Islet precursor cell (in vitro differentiated cells): ENCODE measurements at regions not wholly inside any gene's neighbourhood (a gene's known extent, or its start where the extent isn't known, plus 50 kb on each side); places are given as distances from the start of the nearest gene placed in this dataset.
"Not testable (repeated sequence)": the region's sequence is repeated elsewhere in the genome, so short reads cannot be mapped to it uniquely, and the experiment has no call there.

Experiments
- DNase-seq: peaks from one replicate; pipeline ENCODE4 v3.0.0-alpha.2; 2018

DNA sequence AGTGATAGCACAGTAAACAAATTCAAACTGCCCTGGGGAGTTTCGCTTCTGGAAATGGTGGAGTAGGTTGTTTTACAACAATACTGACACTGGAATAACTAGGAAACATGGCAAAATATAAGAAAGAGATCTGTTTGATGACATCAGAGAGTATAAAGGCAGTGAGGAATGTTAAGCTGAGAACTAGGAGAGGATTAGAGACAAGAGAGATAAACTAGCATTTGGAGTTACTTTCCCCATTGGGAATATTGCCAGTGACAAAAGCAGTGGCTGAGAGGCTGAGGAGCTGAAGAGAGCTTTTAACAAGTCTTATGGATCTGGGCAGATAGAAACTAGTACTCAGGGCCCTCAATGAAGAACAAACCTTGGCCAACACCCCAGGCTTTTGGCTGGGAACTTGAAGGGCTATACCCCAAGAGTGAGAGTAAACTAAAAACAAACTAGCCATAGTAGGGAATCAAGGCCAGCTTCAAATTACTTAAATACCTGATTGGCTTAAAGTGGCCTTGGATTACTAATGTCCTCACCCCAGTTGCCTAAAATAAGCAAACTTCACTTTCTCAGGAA is 280.4 kb downstream of the KLF13 start:
- no peak for DNase-seq

- DNase-seq, result no peak
Observed at GRCh38 chr15:31607656-31608055, 281.0 kb downstream of the KLF13 start.

DNA sequence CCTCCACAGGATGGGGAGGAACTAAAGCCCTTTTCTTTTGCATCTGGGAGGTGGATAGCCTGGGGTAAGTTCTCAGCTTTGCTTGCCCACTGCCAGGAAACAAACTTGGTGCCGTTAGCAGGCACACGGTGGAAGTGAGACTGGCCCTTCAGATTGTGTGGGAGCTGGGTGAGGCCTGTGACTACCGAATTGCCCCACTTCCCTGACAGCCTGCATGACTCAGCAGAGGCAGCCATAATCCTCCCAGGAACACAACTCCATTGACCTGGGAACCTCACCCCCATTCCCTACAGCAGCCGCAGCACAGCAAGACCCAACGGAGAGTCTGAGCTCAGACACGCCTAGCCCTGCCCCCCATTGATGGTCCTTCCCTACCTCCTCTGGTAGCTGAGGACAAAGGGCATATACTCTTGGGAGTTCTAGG is 282.6 kb downstream of the KLF13 start:
- no peak for DNase-seq

GRCh38 chr15:31609906-31610305 is 283.3 kb downstream of the KLF13 start:
- no peak for DNase-seq

- DNase-seq, result no peak
Observed at GRCh38 chr15:31615643-31616415, 289.2 kb downstream of the KLF13 start.

- not testable (repeated sequence) for DNase-seq
Observed at GRCh38 chr15:31623297-31623696, 296.7 kb downstream of the KLF13 start.

DNA sequence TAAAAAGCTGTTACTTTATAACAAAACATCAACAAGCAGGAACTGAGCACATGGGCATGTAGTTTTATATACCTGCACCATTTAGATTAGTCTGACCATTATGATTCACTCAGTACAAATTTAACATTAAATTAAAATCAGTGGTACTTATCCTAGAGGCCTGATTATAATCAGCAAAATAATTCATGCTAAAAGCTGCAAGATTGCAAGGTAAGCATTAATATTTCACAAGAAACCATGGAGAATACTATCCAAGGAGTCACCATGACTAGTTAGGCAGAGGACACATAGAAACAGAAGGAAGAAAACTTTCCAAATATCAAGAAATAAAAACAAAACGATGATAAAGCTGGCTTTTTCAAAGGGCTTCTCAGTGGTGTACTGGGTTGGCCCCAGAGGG is 297.5 kb downstream of the KLF13 start:
- DNase-seq, result not testable (repeated sequence)

- DNase-seq, result not testable (repeated sequence)
Observed at GRCh38 chr15:31635715-31636114, 309.1 kb downstream of the KLF13 start.

DNA sequence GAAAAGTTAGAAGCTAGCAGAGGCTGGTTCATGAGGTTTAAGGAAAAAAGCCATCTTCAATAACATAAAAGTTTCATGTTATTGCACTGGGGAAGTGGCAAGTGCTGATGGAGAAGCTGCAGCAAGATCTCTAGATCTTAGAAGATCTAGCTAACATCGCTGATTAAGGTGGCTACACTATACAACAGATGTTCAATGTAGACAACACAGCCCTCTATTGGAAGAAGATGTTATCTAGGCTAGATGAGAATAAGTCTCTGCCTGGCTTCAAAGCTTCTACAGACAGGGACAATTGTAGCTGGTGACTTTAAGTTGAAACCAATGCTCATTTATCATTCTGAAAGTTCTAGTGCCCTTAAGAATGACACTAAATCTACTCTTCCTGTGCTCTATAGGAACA is 310.3 kb downstream of the KLF13 start:
- not testable (repeated sequence) for DNase-seq

DNA sequence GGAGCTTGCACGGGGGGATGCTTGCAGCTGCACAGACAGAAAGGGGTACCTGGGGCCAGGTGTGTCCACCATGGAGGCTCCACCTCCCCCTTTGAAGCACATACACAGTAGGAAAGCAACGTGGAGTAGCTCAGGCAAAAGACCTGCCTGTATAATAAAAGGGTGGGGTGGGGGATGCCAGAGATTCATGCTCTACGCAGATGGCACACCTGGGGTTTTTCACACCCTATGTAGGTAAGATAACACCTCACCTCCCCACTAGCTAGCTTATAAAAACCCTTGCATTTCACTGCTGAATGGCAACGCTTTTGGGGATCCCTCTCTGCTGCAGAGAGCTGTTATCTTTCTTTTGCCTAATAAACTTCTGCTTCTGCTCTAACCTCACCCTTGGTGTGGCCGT is 317.3 kb downstream of the KLF13 start:
- DNase-seq, result not testable (repeated sequence)

DNA sequence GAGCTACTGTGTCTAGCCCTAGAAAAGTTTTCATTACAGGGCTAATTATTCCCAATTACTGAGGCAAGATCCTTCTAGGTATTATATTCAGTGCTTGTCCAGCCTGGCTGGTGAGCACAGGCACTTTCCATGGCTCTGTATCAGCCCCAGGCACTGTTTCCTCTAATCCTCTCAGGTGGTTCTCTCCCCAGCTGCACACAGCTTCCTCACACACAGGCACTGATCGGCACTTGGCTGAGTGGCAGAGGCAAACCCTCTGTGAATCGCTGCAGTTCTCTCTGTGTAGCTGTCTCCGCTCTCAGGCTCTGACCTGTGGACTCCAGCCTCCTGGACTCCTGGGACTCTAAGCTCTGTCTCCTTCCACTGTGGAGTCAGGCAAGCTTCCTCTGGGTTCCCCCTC is 318.1 kb downstream of the KLF13 start:
- DNase-seq, result not testable (repeated sequence)

- DNase-seq, result not testable (repeated sequence)
Observed at GRCh38 chr15:31647337-31647826, 320.7 kb downstream of the KLF13 start.

GRCh38 chr15:31649634-31650033 is 323.0 kb downstream of the KLF13 start:
- not testable (repeated sequence) for DNase-seq

GRCh38 chr15:31650055-31650701 is 323.5 kb downstream of the KLF13 start:
- not testable (repeated sequence) for DNase-seq

DNA sequence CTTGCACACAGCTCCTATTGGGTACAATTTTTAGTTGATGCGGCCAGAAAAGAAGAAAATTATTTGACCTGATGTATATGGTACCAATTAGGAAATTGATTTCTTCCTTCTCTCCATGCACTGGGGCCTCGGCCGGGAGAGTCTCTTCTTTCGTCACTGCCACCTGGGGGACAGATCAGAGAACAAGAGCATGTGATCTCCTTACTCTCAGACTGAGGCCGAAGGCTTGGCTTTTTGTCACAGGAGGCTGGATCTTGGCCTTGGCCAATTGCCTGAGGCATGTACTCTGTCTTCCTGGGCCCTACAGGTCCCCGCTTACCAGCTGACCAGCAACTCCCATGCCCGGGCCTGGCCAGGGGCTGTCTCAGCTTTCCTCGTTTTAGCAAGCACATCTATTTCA is 330.3 kb downstream of the KLF13 start:
- DNase-seq, result not testable (repeated sequence)

DNA sequence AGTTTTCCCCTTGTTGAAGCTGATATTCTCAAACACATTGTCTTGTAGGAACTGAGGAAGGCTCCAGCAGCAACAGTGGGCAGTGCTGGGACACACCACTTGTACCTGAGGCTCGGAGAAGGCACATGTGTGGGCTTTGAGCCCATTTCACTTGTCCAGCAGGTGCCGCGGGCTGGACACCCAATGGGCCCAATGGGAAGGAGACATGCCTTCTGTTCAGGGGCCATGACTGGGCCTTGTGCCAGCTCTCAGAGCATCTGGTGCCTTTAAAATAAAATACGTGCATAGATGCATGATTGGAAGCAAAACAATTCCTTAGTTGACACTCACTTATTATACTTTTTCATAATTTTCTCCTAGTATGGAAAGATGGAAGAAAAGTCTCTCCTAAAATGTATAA is 334.2 kb downstream of the KLF13 start:
- no peak for DNase-seq

GRCh38 chr15:31665732-31666131 is 339.1 kb downstream of the KLF13 start:
- not testable (repeated sequence) for DNase-seq

GRCh38 chr15:31669158-31669908 is 342.7 kb downstream of the KLF13 start:
- not testable (repeated sequence) for DNase-seq

DNA sequence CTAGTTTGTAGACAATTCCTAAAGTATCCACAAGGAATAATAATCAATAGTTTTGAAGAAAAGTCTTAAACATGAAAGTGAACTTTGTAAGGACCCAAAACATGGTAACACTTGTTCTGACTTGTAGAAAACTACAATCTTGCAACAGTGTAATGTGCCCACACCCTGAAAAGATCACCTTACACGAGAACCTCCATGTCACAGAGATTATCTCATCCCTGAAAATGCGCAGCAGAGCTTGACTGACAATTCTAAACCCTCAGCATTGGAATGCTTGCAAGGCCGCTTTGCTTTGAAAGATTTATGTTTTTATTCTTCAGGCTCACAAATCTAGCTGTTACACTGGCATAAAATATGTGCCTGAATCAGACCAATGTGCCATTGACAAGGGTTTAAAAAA is 346.6 kb downstream of the KLF13 start:
- DNase-seq, result not testable (repeated sequence)

DNA sequence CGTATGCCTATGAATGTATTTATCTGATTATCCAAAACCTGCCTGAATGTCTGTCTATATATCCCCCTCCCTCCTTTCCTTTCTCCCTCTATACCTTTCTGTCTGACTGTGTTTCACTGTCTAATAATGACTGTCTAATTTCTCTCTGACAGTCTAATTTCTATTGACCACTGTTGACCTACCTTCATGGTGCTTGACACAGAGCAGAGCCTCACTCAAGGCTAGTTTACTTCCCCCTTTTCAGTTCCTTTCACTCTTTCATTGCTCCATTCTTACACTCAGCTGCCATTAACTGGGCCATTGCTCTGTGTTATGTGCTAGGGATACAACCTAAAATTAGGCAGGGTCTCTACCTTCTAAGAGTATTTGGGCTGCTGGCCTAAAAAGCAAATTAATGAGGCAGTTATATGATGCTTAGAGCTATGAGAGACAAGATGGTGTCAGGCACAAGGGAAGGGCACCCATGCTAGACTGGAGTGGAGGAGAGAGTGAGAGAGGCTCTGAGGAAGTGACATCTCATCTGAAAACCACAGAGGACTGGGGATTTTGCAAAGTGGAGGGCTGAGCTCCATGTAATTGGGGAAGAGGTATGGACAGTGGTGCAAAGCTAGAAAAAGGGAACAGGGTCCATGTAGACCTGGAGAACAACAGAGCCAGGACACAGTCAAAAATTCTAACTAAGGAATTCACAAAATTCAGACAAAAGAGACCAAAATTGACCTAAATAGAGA is 348.6 kb upstream of the CHRNA7 start:
- not testable (repeated sequence) for DNase-seq

- DNase-seq, result not testable (repeated sequence)
Observed at GRCh38 chr15:31687088-31687487, 343.2 kb upstream of the CHRNA7 start.

DNA sequence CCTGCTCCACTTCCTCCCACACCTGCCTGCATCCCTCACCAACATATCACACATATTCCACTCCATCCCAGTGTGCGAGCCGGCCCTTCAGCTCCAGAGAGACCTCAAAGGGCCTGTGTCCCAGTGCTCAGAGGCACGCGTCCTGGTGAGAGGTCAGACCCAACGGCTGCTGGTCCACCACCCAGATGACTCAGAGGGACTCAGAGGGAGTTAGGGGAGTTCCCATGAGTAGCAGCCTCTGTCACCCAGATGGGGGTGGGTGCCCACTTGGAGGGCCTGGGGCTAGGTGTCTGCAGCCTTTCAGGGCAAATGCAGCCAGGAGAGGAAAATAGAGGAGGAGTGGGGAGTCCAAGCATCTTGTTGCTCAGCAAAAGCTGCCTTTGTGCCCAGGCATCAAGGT is 333.8 kb upstream of the CHRNA7 start:
- not testable (repeated sequence) for DNase-seq
